ENCODE measurements at regions not wholly inside any gene's neighbourhood (a gene's known extent, or its start where the extent isn't known, plus 50 kb on each side); places are given as distances from the start of the nearest gene placed in this dataset.
"Not testable (repeated sequence)": the region's sequence is repeated elsewhere in the genome, so short reads cannot be mapped to it uniquely, and the experiment has no call there.

GRCh38 chr15:31221936-31222515 is 104.6 kb upstream of the KLF13 start:
- DNase-seq (no peak), ATAC-seq (no peak)
- Histone ChIP-seq H3K9me3 (ENCODE audit: low read length) (no peaks in the 10 kb centered on the region), H2AFZ (ENCODE audit: low read length) (no peak overlapping the region), H4K20me1 (ENCODE audit: low read length) (no peaks in the 10 kb centered on the region), H3K4me3 (ENCODE audit: low read length) (no peak overlapping the region), H3K27me3 (ENCODE audit: low read length) (peaks cover 16% of the 10 kb centered on the region), H3K79me2 (ENCODE audit: low read length) (no peaks in the 10 kb centered on the region), H3K9me2 (replicated peaks; ENCODE audit: low read length) (no peaks in the 10 kb centered on the region), H3K4me2 (ENCODE audit: low read length) (no peak overlapping the region), H3K4me1 (ENCODE audit: insufficient read depth, low read length) (no peaks in the 10 kb centered on the region), H3F3A (ENCODE audit: low read length, unreplicated experiment) (no peaks in the 10 kb centered on the region), H3K36me3 (ENCODE audit: low read depth, low read length) (no peaks in the 10 kb centered on the region), H3K27ac (ENCODE audit: low read length) (no peak overlapping the region), H3K9ac (ENCODE audit: low read length) (no peak overlapping the region)
- no TSS peak for BruUV-seq (replicated peaks)
- POLR2A ChIA-PET (ENCODE audit: unreplicated experiment), result no interaction called here
- CTCF ChIA-PET, result no interaction called here
- intact Hi-C loops (cut with micrococcal nuclease), result no loop called here
- TF ChIP-seq EZH2phosphoT487 (IDR thresholded peaks at IDR 0.05; ENCODE audit: borderline replicate concordance, low read length), result no peak
- no peak for TF ChIP-seq EZH2 (IDR thresholded peaks at IDR 0.05; ENCODE audit: low read length, unreplicated experiment)
- no peak for TF ChIP-seq CTCF (conservative IDR thresholded peaks at IDR 0.05; ENCODE audit: low read depth, low read length)

GRCh38 chr15:31222773-31223341 is 103.8 kb upstream of the KLF13 start:
- ChIA-PET POLR2A (ENCODE audit: unreplicated experiment) (no interaction called here), CTCF (no interaction called here)
- Histone ChIP-seq H3K27ac (ENCODE audit: low read length) (no peak overlapping the region), H3F3A (ENCODE audit: low read length, unreplicated experiment) (no peaks in the 10 kb centered on the region), H3K4me2 (ENCODE audit: low read length) (no peak overlapping the region), H3K79me2 (ENCODE audit: low read length) (no peaks in the 10 kb centered on the region), H3K9me2 (replicated peaks; ENCODE audit: low read length) (no peaks in the 10 kb centered on the region), H3K4me3 (ENCODE audit: low read length) (no peak overlapping the region), H3K36me3 (ENCODE audit: low read depth, low read length) (no peaks in the 10 kb centered on the region), H3K9ac (ENCODE audit: low read length) (no peak overlapping the region), H3K4me1 (ENCODE audit: insufficient read depth, low read length) (no peaks in the 10 kb centered on the region), H3K9me3 (ENCODE audit: low read length) (no peaks in the 10 kb centered on the region), H2AFZ (ENCODE audit: low read length) (no peak overlapping the region), H4K20me1 (ENCODE audit: low read length) (no peaks in the 10 kb centered on the region), H3K27me3 (ENCODE audit: low read length) (peaks cover 16% of the 10 kb centered on the region)
- intact Hi-C loops (cut with micrococcal nuclease), result no loop called here
- BruUV-seq (replicated peaks), result no TSS peak
- ATAC-seq, result no peak
- TF ChIP-seq EZH2 (IDR thresholded peaks at IDR 0.05; ENCODE audit: low read length, unreplicated experiment) (no peak), EZH2phosphoT487 (IDR thresholded peaks at IDR 0.05; ENCODE audit: borderline replicate concordance, low read length) (no peak), CTCF (conservative IDR thresholded peaks at IDR 0.05; ENCODE audit: low read depth, low read length) (no peak)
- DNase-seq, result no peak

- Histone ChIP-seq H3K36me3 (ENCODE audit: low read depth, low read length) (no peaks in the 10 kb centered on the region), H3K4me2 (ENCODE audit: low read length) (no peak overlapping the region), H3K27me3 (ENCODE audit: low read length) (peaks cover 16% of the 10 kb centered on the region), H3K4me3 (ENCODE audit: low read length) (no peak overlapping the region), H3K79me2 (ENCODE audit: low read length) (no peaks in the 10 kb centered on the region), H3K9me2 (replicated peaks; ENCODE audit: low read length) (no peaks in the 10 kb centered on the region), H3K27ac (ENCODE audit: low read length) (no peak overlapping the region), H3K9me3 (ENCODE audit: low read length) (no peaks in the 10 kb centered on the region), H3K9ac (ENCODE audit: low read length) (no peak overlapping the region), H2AFZ (ENCODE audit: low read length) (no peak overlapping the region), H4K20me1 (ENCODE audit: low read length) (no peaks in the 10 kb centered on the region), H3F3A (ENCODE audit: low read length, unreplicated experiment) (no peaks in the 10 kb centered on the region), H3K4me1 (ENCODE audit: insufficient read depth, low read length) (no peaks in the 10 kb centered on the region)
- ATAC-seq (no peak), DNase-seq (no peak)
- no peak for TF ChIP-seq EZH2phosphoT487 (IDR thresholded peaks at IDR 0.05; ENCODE audit: borderline replicate concordance, low read length)
- no peak for TF ChIP-seq CTCF (conservative IDR thresholded peaks at IDR 0.05; ENCODE audit: low read depth, low read length)
- TF ChIP-seq EZH2 (IDR thresholded peaks at IDR 0.05; ENCODE audit: low read length, unreplicated experiment), result no peak
- no TSS peak for BruUV-seq (replicated peaks)
- CTCF ChIA-PET, result no interaction called here
- POLR2A ChIA-PET (ENCODE audit: unreplicated experiment), result no interaction called here
- intact Hi-C loops (cut with micrococcal nuclease), result no loop called here
Observed at GRCh38 chr15:31223478-31224350, 102.9 kb upstream of the KLF13 start.

GRCh38 chr15:31224661-31225060 is 102.0 kb upstream of the KLF13 start:
- POLR2A ChIA-PET (ENCODE audit: unreplicated experiment); intact Hi-C loops (cut with micrococcal nuclease): not testable (repeated sequence)

More at GRCh38 chr15:31224661-31225060, 102.0 kb upstream of the KLF13 start:
- ATAC-seq; H3K36me3 ChIP-seq (ENCODE audit: low read depth, low read length); H3K9me2 ChIP-seq (replicated peaks; ENCODE audit: low read length); H3K9ac ChIP-seq (ENCODE audit: low read length); H3K9me3 ChIP-seq (ENCODE audit: low read length); H3K4me2 ChIP-seq (ENCODE audit: low read length); H3K79me2 ChIP-seq (ENCODE audit: low read length); H2AFZ ChIP-seq (ENCODE audit: low read length); DNase-seq; H3K4me3 ChIP-seq (ENCODE audit: low read length); H3K27ac ChIP-seq (ENCODE audit: low read length); H3F3A ChIP-seq (ENCODE audit: low read length, unreplicated experiment); CTCF ChIA-PET; H3K4me1 ChIP-seq (ENCODE audit: insufficient read depth, low read length); BruUV-seq (replicated peaks); H4K20me1 ChIP-seq (ENCODE audit: low read length): not testable (repeated sequence)
- H3K27me3 ChIP-seq (ENCODE audit: low read length), result peaks cover 16% of the 10 kb centered on the region
